NT2/D1 (cell line): ENCODE measurements at regions not wholly inside any gene's neighbourhood (a gene's known extent, or its start where the extent isn't known, plus 50 kb on each side); places are given as distances from the start of the nearest gene placed in this dataset.

Source experiments
- DNase-seq: peaks from one replicate; pipeline ENCODE4 v3.0.0-alpha.2; 2011; ENCODE audit warnings: low read depth, low spot score
- H3K27me3 ChIP-seq: 2 replicates; pipeline ENCODE4 v1.6.0; 2011; ENCODE audit warnings: mild to moderate bottlenecking; ENCODE audit not compliant: insufficient read length, insufficient read depth
- H3K36me3 ChIP-seq: 2 replicates; pipeline ENCODE4 v1.6.1; 2011; ENCODE audit warnings: mild to moderate bottlenecking, low read length, mixed read lengths; ENCODE audit not compliant: insufficient read depth, insufficient read length
- H3K4me1 ChIP-seq: 2 replicates; pipeline ENCODE4 v1.5.1; 2011; ENCODE audit not compliant: insufficient read depth, insufficient read length
- H3K4me3 ChIP-seq: 2 replicates; pipeline ENCODE4 v1.5.1; 2011; ENCODE audit warnings: low read depth; ENCODE audit not compliant: insufficient read length
- H3K9ac ChIP-seq: 2 replicates; pipeline ENCODE4 v1.6.0; 2011; ENCODE audit warnings: low read depth; ENCODE audit not compliant: insufficient read length
- H3K9me3 ChIP-seq: 2 replicates; pipeline ENCODE4 v1.5.1; 2011; ENCODE audit warnings: mild to moderate bottlenecking, low read length; ENCODE audit not compliant: insufficient read depth
- SUZ12 ChIP-seq: IDR thresholded peaks from 2 replicates; pipeline ENCODE4 v1.6.1; 2011; ENCODE audit not compliant: insufficient read length, insufficient read depth; ENCODE audit errors: extremely low read depth
- YY1 ChIP-seq: IDR thresholded peaks from 2 replicates; pipeline ENCODE4 v1.6.1; 2011; ENCODE audit not compliant: insufficient read length, insufficient read depth
- ZNF274 ChIP-seq: IDR thresholded peaks from 2 replicates; pipeline ENCODE4 v1.6.1; 2011; ENCODE audit warnings: mild to moderate bottlenecking, low read depth, low read length

- TF ChIP-seq YY1 (no peak), SUZ12 (no peak), ZNF274 (no peak)
- H3K4me1 ChIP-seq = no peaks in the 10 kb centered on the region
- no peak overlapping the region for H3K4me3 ChIP-seq
- no peaks in the 10 kb centered on the region for H3K27me3 ChIP-seq
- no peak for DNase-seq
- H3K9me3 ChIP-seq = no peaks in the 10 kb centered on the region
- no peak overlapping the region for H3K9ac ChIP-seq
- no peaks in the 10 kb centered on the region for H3K36me3 ChIP-seq
Observed at GRCh38 chr15:93913871-93914270, 317.5 kb upstream of the MCTP2 start.

GRCh38 chr15:93913310-93913709 is 318.1 kb upstream of the MCTP2 start:
- TF ChIP-seq YY1 = no peak
- no peak for TF ChIP-seq SUZ12
- TF ChIP-seq ZNF274 = no peak
- H3K4me1 ChIP-seq = no peaks in the 10 kb centered on the region

GRCh38 chr15:93900476-93901400 is 330.6 kb upstream of the MCTP2 start:
- Histone ChIP-seq H3K9ac (no peak overlapping the region), H3K4me1 (no peaks in the 10 kb centered on the region), H3K4me3 (no peak overlapping the region), H3K9me3 (no peaks in the 10 kb centered on the region), H3K27me3 (no peaks in the 10 kb centered on the region), H3K36me3 (no peaks in the 10 kb centered on the region)
- DNase-seq = no peak
- TF ChIP-seq YY1 = no peak
- no peak for TF ChIP-seq SUZ12
- no peak for TF ChIP-seq ZNF274

More at GRCh38 chr15:93913310-93913709, 318.1 kb upstream of the MCTP2 start:
- no peak for DNase-seq
- no peaks in the 10 kb centered on the region for H3K27me3 ChIP-seq
- H3K9me3 ChIP-seq = no peaks in the 10 kb centered on the region
- no peak overlapping the region for H3K9ac ChIP-seq
- H3K36me3 ChIP-seq = no peaks in the 10 kb centered on the region
- H3K4me3 ChIP-seq = no peak overlapping the region

GRCh38 chr15:93899817-93900216 is 331.5 kb upstream of the MCTP2 start:
- Histone ChIP-seq H3K36me3 (no peaks in the 10 kb centered on the region), H3K4me3 (no peak overlapping the region), H3K4me1 (no peaks in the 10 kb centered on the region), H3K9ac (no peak overlapping the region), H3K27me3 (no peaks in the 10 kb centered on the region), H3K9me3 (no peaks in the 10 kb centered on the region)
- no peak for TF ChIP-seq SUZ12
- no peak for TF ChIP-seq ZNF274
- no peak for TF ChIP-seq YY1
- DNase-seq = no peak

- DNase-seq = no peak
- no peaks in the 10 kb centered on the region for H3K27me3 ChIP-seq
- TF ChIP-seq SUZ12 = no peak
- TF ChIP-seq ZNF274 = no peak
- no peak for TF ChIP-seq YY1
- no peaks in the 10 kb centered on the region for H3K4me1 ChIP-seq
- H3K4me3 ChIP-seq = no peak overlapping the region
- no peaks in the 10 kb centered on the region for H3K36me3 ChIP-seq
- no peaks in the 10 kb centered on the region for H3K9me3 ChIP-seq
- H3K9ac ChIP-seq = no peak overlapping the region
Observed at GRCh38 chr15:93897377-93897776, 334.0 kb upstream of the MCTP2 start.

GRCh38 chr15:93895976-93896770 is 335.2 kb upstream of the MCTP2 start:
- H3K36me3 ChIP-seq = no peaks in the 10 kb centered on the region
- H3K9me3 ChIP-seq = no peaks in the 10 kb centered on the region
- H3K4me3 ChIP-seq = no peak overlapping the region
- H3K27me3 ChIP-seq = no peaks in the 10 kb centered on the region
- H3K9ac ChIP-seq = no peak overlapping the region
- H3K4me1 ChIP-seq = no peaks in the 10 kb centered on the region
- TF ChIP-seq SUZ12 (no peak), ZNF274 (no peak), YY1 (no peak)
- no peak for DNase-seq
